NB4 (cell line): ENCODE measurements at regions not wholly inside any gene's neighbourhood (a gene's known extent, or its start where the extent isn't known, plus 50 kb on each side); places are given as distances from the start of the nearest gene placed in this dataset.

Source experiments
- DNase-seq: peaks from one replicate; pipeline ENCODE4 v3.0.0; 2010; ENCODE audit warnings: low read depth
- H3K4me3 ChIP-seq: one replicate; pipeline ENCODE4 v1.5.1; 2011; ENCODE audit warnings: mild to moderate bottlenecking, low read depth, low read length, moderate library complexity
- MYC ChIP-seq: IDR thresholded peaks from 2 replicates; pipeline ENCODE4 v1.6.1; 2011; ENCODE audit warnings: low read depth, low read length
- POLR2A ChIP-seq: IDR thresholded peaks from 2 replicates; pipeline ENCODE4 v1.6.1; 2011; ENCODE audit warnings: mild to moderate bottlenecking; ENCODE audit not compliant: insufficient read length; ENCODE audit errors: extremely low read depth
- TF ChIP-seq, protein P1 (sequence below): IDR thresholded peaks from one replicate; pipeline ENCODE4 v1.5.1; 2012; ENCODE audit warnings: low read depth, low read length
- TF ChIP-seq, protein P2 (sequence below): IDR thresholded peaks from 2 replicates; pipeline ENCODE4 v1.6.1; 2011; ENCODE audit warnings: low read depth, low read length

DNA sequence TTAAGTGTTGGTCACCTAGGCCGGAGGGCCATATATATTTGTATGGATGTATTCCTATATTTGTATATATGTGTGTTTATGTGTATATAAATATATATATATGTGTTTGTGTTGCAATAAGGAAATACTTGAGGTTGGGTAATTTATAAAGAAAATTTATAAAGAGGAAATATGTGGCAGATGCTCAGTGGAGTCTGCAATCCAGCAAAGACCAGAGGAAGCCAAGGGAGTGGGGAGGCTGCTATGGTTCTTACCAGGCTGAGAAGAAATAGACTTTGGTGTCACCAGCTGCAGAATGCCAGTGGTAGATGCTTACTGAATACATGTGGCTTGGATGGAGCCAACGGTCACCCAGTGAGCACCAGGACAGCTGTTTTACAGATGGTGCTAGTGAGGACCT is 97.4 kb upstream of the ELOVL5 start:
- DNase-seq: no peak
- no peak overlapping the region for H3K4me3 ChIP-seq
- TF ChIP-seq, protein P1, sequence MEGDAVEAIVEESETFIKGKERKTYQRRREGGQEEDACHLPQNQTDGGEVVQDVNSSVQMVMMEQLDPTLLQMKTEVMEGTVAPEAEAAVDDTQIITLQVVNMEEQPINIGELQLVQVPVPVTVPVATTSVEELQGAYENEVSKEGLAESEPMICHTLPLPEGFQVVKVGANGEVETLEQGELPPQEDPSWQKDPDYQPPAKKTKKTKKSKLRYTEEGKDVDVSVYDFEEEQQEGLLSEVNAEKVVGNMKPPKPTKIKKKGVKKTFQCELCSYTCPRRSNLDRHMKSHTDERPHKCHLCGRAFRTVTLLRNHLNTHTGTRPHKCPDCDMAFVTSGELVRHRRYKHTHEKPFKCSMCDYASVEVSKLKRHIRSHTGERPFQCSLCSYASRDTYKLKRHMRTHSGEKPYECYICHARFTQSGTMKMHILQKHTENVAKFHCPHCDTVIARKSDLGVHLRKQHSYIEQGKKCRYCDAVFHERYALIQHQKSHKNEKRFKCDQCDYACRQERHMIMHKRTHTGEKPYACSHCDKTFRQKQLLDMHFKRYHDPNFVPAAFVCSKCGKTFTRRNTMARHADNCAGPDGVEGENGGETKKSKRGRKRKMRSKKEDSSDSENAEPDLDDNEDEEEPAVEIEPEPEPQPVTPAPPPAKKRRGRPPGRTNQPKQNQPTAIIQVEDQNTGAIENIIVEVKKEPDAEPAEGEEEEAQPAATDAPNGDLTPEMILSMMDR: no peak
- TF ChIP-seq POLR2A (no peak), MYC (no peak)
- TF ChIP-seq, protein P2, sequence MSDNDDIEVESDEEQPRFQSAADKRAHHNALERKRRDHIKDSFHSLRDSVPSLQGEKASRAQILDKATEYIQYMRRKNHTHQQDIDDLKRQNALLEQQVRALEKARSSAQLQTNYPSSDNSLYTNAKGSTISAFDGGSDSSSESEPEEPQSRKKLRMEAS: no peak

DNA sequence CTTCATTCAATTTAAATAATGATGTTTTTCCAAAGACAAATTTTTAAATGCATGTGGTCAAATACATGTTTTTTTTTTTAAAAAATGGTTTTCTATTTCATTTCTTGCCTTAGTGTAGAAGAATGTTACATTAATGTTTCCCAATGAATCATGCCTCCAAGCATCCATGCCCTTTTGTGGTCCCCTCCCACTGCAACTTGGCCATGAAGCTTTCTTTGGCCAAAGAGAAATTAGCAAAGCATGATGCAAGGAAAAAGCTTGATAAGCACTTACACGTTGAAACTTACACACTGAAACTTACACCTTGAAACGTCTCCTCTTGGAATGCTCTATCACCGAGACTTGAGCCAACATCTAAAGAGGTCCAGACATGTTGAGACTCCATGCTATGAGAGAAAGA is 93.0 kb upstream of the ELOVL5 start:
- TF ChIP-seq POLR2A: no peak
- TF ChIP-seq MYC: no peak
- TF ChIP-seq, protein P2: no peak
- TF ChIP-seq, protein P1: no peak
- H3K4me3 ChIP-seq: no peak overlapping the region
- DNase-seq: no peak

DNA sequence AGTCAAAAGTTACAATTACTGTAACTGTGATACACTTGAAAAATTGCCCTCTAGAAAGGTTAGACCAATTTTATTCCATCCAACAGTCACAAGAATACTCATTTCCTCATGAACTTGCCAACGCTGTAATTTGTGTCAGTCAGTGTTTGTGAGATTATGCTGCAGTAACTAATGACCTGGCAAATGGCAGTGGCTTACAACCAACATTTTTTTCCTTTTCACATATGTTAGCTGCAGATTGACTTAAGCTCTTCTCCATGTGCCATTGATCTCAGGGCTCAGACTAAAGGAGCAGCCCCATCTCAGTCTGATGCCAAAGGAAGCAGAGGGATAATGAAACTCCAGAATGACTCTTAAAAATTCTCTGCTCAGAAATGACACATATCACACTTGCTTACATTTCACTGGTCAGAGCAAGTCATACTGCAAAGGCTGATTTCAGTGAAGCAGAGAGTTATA is 92.3 kb upstream of the ELOVL5 start:
- H3K4me3 ChIP-seq: no peak overlapping the region
- no peak for TF ChIP-seq POLR2A
- TF ChIP-seq, protein P1: no peak
- TF ChIP-seq, protein P2: no peak
- no peak for TF ChIP-seq MYC
- no peak for DNase-seq

DNA sequence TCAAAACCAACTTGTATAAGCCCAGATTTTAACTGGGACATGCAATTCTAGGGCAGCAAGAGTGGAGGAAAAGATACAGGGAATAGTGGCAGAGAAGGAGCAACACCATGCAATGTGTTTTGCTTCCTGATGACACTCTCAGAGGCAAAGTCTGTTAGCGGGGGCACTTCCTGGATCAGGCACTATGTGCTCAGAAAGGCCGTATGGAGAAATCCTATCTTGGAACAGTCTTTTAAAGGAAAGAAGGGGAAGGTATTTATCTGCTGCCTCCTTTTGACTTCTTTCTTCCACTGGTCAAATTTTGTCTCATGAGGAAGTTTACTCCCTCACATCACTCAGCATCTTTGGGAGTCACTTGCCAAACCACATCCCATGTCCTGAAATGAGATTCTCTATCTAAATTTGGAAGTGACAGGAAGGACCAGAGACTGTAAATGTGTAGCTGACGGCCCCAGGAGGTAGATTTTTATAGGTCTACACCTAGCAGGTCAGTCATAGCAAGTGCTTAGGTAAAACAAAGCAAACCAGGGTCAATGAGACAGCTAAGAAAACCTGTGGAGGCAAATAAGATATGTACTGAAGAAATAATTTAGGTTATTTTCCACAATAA is 91.7 kb upstream of the ELOVL5 start:
- no peak overlapping the region for H3K4me3 ChIP-seq
- TF ChIP-seq, protein P1: no peak
- TF ChIP-seq MYC (no peak), POLR2A (no peak)
- TF ChIP-seq, protein P2: no peak
- DNase-seq: peak; percentile 49

DNA sequence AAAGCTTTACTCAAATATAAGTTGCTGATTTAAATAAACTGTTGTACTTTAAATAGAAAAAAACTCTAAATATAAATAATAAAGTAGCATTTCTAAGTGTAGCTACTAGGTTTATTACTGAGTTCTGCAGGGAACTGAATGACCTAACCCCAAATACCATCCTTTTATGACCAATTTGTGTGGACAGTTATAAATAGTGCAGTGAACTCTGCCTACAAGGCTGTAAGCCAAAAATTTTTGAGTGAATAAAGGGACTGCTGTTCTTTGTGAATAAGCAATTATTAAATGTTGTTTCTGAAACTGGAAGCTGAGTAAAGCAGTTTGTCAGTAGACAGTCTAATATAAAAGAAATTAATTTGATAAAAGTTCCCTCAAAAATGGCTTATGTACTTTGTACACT is 90.8 kb upstream of the ELOVL5 start:
- H3K4me3 ChIP-seq: no peak overlapping the region
- DNase-seq: no peak
- TF ChIP-seq, protein P1: no peak
- TF ChIP-seq, protein P2: no peak
- TF ChIP-seq POLR2A: no peak
